ENCODE measurements at regions not wholly inside any gene's neighbourhood (a gene's known extent, or its start where the extent isn't known, plus 50 kb on each side); places are given as distances from the start of the nearest gene placed in this dataset.
A peak's percentile ranks its signal among the peaks of the same experiment; 100 is the strongest.
"Not testable (repeated sequence)": the region's sequence is repeated elsewhere in the genome, so short reads cannot be mapped to it uniquely, and the experiment has no call there.

DNA sequence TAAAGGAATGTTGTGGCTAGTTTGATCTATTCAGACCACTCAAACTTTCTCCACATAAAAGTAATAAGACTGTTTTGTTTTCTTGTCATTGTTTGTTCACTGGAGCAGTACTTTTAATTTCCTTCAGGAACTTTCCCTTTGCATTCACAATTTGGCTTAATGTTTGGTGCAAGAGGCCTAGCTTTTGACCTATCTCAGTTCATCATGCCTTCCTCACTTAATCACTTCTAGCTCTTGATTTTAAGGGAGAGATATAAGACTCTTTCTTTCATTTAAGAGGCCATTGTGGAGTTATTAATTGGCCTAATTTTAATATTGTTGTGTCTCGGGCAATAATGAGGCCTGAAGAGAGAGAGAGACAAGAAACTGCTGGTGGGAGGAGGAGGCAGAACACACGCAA lies 371.7 kb upstream of the DEPDC1 start:
- no peak for FAIRE-seq

DNA sequence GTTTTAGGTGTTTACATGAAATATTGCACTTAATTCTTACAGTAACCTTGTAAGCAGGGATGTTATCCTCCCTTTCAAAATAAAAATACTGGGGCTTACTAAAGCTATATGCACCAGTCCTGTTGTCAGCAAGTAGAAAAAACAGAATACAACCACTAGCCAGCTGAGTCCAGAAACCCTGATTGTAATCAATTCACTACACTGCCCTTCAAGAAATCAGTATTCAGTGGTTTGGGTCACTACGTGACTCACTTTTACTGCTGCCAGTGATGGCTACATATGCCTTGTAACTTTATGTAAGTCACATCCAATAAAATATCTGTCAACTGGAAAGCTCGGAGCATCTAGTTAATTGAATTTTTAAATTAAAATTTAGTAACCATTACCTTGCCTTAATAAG lies 376.3 kb upstream of the DEPDC1 start:
- FAIRE-seq (no peak), DNase-seq (ENCODE audit: low read depth) (no peak)
- TF ChIP-seq CTCF (IDR thresholded peaks at IDR 0.05; ENCODE audit: insufficient read depth, low read length, severe bottlenecking): no peak

More for the DNA sequence above, 371.7 kb upstream of the DEPDC1 start:
- Histone ChIP-seq H3K4me3 (ENCODE audit: low read depth, low read length) (no peak overlapping the region), H3K36me3 (ENCODE audit: control insufficient read depth, insufficient read depth, low read length) (no peaks in the 10 kb centered on the region), H3K27me3 (ENCODE audit: control insufficient read depth, insufficient read depth, low read length) (no peaks in the 10 kb centered on the region)
- TF ChIP-seq CTCF (IDR thresholded peaks at IDR 0.05; ENCODE audit: insufficient read depth, low read length, severe bottlenecking): no peak
- no peak for DNase-seq (ENCODE audit: low read depth)

DNA sequence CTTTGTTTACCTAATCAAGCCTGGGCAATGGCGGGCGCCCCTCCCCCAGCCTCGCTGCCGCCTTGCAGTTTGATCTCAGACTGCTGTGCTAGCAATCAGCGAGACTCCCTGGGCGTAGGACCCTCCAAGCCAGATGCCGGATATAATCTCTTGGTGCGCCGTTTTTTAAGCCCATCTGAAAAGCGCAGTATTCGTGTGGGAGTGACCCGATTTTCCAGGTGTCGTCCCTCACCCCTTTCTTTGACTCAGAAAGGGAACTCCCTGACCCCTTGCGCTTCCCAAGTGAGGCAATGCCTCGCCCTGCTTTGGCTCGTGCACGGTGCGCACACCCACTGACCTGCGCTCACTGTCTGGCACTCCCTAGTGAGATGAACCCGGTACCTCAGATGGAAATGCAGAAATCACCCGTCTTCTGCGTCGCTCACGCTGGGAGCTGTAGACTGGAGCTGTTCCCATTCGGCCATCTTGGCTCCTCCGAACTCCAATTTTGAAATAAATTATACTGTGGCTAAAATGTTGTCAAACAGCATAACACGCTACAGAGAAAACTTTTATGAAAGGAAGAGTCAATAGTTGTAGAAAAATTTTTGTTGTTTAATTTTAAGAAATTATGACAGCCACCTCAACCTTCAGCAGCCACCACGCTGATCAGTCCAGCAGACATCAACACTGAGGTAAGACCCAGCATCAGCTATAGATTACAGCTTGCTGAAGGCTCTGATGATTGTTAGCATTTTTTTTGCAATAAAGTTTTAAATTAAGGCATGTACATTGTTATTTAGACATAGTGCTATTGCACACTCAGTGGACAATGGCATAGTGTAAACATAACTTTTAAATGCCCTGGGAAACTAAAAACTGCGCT lies 384.7 kb upstream of the DEPDC1 start:
- not testable (repeated sequence) for H3K36me3 ChIP-seq (ENCODE audit: control insufficient read depth, insufficient read depth, low read length); DNase-seq (ENCODE audit: low read depth); FAIRE-seq; H3K27me3 ChIP-seq (ENCODE audit: control insufficient read depth, insufficient read depth, low read length); H3K4me3 ChIP-seq (ENCODE audit: low read depth, low read length)

More for the DNA sequence above, 376.3 kb upstream of the DEPDC1 start:
- Histone ChIP-seq H3K27me3 (ENCODE audit: control insufficient read depth, insufficient read depth, low read length) (no peaks in the 10 kb centered on the region), H3K4me3 (ENCODE audit: low read depth, low read length) (no peak overlapping the region), H3K36me3 (ENCODE audit: control insufficient read depth, insufficient read depth, low read length) (no peaks in the 10 kb centered on the region)

DNA sequence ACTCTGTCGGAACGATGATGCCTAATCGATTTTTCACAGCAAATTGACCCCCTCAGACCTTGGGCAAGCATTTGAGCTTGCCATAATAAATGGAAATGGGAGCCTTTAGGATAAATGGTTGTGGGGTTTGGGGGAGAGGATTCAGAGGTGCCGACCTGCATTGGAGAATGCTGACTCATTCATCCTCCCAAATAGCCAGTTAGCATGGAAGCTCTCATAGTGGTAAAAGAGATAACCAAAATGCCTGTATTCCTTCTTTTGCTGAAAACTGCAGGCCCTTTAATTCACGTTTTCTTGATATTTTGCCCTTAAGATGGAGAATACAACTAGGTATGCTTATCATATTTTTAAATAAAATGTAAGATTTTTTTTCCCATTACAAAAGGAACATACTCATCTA lies 392.6 kb upstream of the DEPDC1 start:
- DNase-seq (ENCODE audit: low read depth) (no peak), FAIRE-seq (no peak)

GRCh38 chr1:68890736-68891135 lies 393.9 kb upstream of the DEPDC1 start:
- TF ChIP-seq CTCF (IDR thresholded peaks at IDR 0.05; ENCODE audit: insufficient read depth, low read length, severe bottlenecking): no peak

More for the DNA sequence above, 392.6 kb upstream of the DEPDC1 start:
- no peak for TF ChIP-seq CTCF (IDR thresholded peaks at IDR 0.05; ENCODE audit: insufficient read depth, low read length, severe bottlenecking)
- Histone ChIP-seq H3K27me3 (ENCODE audit: control insufficient read depth, insufficient read depth, low read length) (no peaks in the 10 kb centered on the region), H3K36me3 (ENCODE audit: control insufficient read depth, insufficient read depth, low read length) (no peaks in the 10 kb centered on the region), H3K4me3 (ENCODE audit: low read depth, low read length) (no peak overlapping the region)

GRCh38 chr1:68904477-68904876 lies 407.6 kb upstream of the DEPDC1 start:
- Histone ChIP-seq H3K27me3 (ENCODE audit: control insufficient read depth, insufficient read depth, low read length) (no peaks in the 10 kb centered on the region), H3K4me3 (ENCODE audit: low read depth, low read length) (no peak overlapping the region), H3K36me3 (ENCODE audit: control insufficient read depth, insufficient read depth, low read length) (no peaks in the 10 kb centered on the region)
- DNase-seq (ENCODE audit: low read depth) (peak; percentile 12), FAIRE-seq (no peak)
- TF ChIP-seq CTCF (IDR thresholded peaks at IDR 0.05; ENCODE audit: insufficient read depth, low read length, severe bottlenecking): no peak

More at GRCh38 chr1:68890736-68891135, 393.9 kb upstream of the DEPDC1 start:
- H3K36me3 ChIP-seq (ENCODE audit: control insufficient read depth, insufficient read depth, low read length): no peaks in the 10 kb centered on the region
- no peak for DNase-seq (ENCODE audit: low read depth)
- no peaks in the 10 kb centered on the region for H3K27me3 ChIP-seq (ENCODE audit: control insufficient read depth, insufficient read depth, low read length)
- FAIRE-seq: no peak
- H3K4me3 ChIP-seq (ENCODE audit: low read depth, low read length): no peak overlapping the region
